ENCODE measurements at regions not wholly inside any gene's neighbourhood (a gene's known extent, or its start where the extent isn't known, plus 50 kb on each side); places are given as distances from the start of the nearest gene placed in this dataset.
A peak's percentile ranks its signal among the peaks of the same experiment; 100 is the strongest.

GRCh38 chr10:131845505-131846239, 55.1 kb upstream of the PPP2R2D start:
- ChIA-PET CTCF (ENCODE audit: low intra/inter-chr PET ratio, low total read pairs) (no interaction called here), POLR2A (no interaction called here)
- Histone ChIP-seq H3K4me1 (ENCODE audit: insufficient read depth, low read length) (no peaks in the 10 kb centered on the region), H3K9me3 (ENCODE audit: low read length) (no peaks in the 10 kb centered on the region), H3K4me3 (replicated peaks in 1 of 3; ENCODE audit: insufficient read depth in 1 of 3, low read depth in 2 of 3, low read length in 3 of 3) (no peak overlapping the region), H3K9ac (ENCODE audit: insufficient read depth, low read depth, low read length) (no peak overlapping the region), H3K4me2 (ENCODE audit: low read depth, low read length) (no peak overlapping the region), H2AFZ (ENCODE audit: low read length) (no peak overlapping the region), H3K27me3 (ENCODE audit: control insufficient read depth in 1 of 2, insufficient read depth in 2 of 2, low read length in 2 of 2) (peaks cover 6 to 73% of the 10 kb centered on the region in 2 experiments; a peak in 4 of 5 replicates), H3K79me2 (ENCODE audit: insufficient read depth, low read length) (no peaks in the 10 kb centered on the region), H4K20me1 (ENCODE audit: insufficient read depth, low read length) (no peaks in the 10 kb centered on the region), H3K36me3 (replicated peaks in 1 of 2; ENCODE audit: control insufficient read depth in 1 of 2, insufficient read depth in 2 of 2, low read length in 2 of 2) (no peaks in the 10 kb centered on the region), H3K27ac (ENCODE audit: extremely low read length, insufficient read depth, low read length) (no peak overlapping the region)
- no peak for DNase-seq (ENCODE audit: low spot score)
- no peak for ATAC-seq
- TF ChIP-seq MAFK (conservative IDR thresholded peaks at IDR 0.05 in 1 of 2, IDR thresholded peaks at IDR 0.05 in 1 of 2; ENCODE audit: low read length in 2 of 2) (peak; percentile 41 to 81), MAFF (IDR thresholded peaks at IDR 0.05; ENCODE audit: low read depth, low read length) (peak; percentile 65), CAMTA2 (CRISPR knock-in tag; IDR thresholded peaks at IDR 0.05; ENCODE audit: borderline replicate concordance) (no peak)
- no peak for FAIRE-seq
- 28% methylated on average over 12 of the region's 26 CpGs for WGBS (ENCODE audit: low lambda C conversion rate)
- in situ Hi-C loops (cut with HindIII; ENCODE audit: extremely low pct_ligation_motif_present, low pct_unique_long_range_greater_than_20kb): no loop called here
- intact Hi-C loops (cut with micrococcal nuclease; ENCODE audit: unreplicated experiment): no loop called here
- BruUV-seq (replicated peaks): no TSS peak

- no peak for TF ChIP-seq POLR2AphosphoS5 (IDR thresholded peaks at IDR 0.05; ENCODE audit: low read depth, low read length)
- TF ChIP-seq SMARCE1 (IDR thresholded peaks at IDR 0.05; ENCODE audit: borderline replicate concordance): no peak
- Histone ChIP-seq H3K9ac (ENCODE audit: insufficient read depth, low read depth, low read length) (no peak overlapping the region), H3K27me3 (ENCODE audit: control insufficient read depth in 1 of 2, insufficient read depth in 2 of 2, low read length in 2 of 2) (peaks cover 6 to 69% of the 10 kb centered on the region in 2 experiments; a peak in 4 of 5 replicates), H3K79me2 (ENCODE audit: insufficient read depth, low read length) (no peaks in the 10 kb centered on the region), H3K9me3 (ENCODE audit: low read length) (no peaks in the 10 kb centered on the region), H2AFZ (ENCODE audit: low read length) (no peak overlapping the region), H4K20me1 (ENCODE audit: insufficient read depth, low read length) (no peaks in the 10 kb centered on the region), H3K4me2 (ENCODE audit: low read depth, low read length) (no peak overlapping the region), H3K4me3 (replicated peaks in 1 of 3; ENCODE audit: insufficient read depth in 1 of 3, low read depth in 2 of 3, low read length in 3 of 3) (no peak overlapping the region), H3K4me1 (ENCODE audit: insufficient read depth, low read length) (no peaks in the 10 kb centered on the region), H3K36me3 (replicated peaks in 1 of 2; ENCODE audit: control insufficient read depth in 1 of 2, insufficient read depth in 2 of 2, low read length in 2 of 2) (no peaks in the 10 kb centered on the region), H3K27ac (ENCODE audit: extremely low read length, insufficient read depth, low read length) (no peak overlapping the region)
- ChIA-PET POLR2A (no interaction called here), CTCF (ENCODE audit: low intra/inter-chr PET ratio, low total read pairs) (no interaction called here)
- ATAC-seq (no peak), FAIRE-seq (no peak), DNase-seq (ENCODE audit: low spot score) (no peak)
- intact Hi-C loops (cut with micrococcal nuclease; ENCODE audit: unreplicated experiment) (no loop called here), in situ Hi-C loops (cut with HindIII; ENCODE audit: extremely low pct_ligation_motif_present, low pct_unique_long_range_greater_than_20kb) (no loop called here)
- 21% methylated on average over 20 of the region's 26 CpGs for WGBS (ENCODE audit: low lambda C conversion rate)
- BruUV-seq (replicated peaks): no TSS peak
Observed at GRCh38 chr10:131846240-131847101, 54.3 kb upstream of the PPP2R2D start.
